ENCODE measurements at regions not wholly inside any gene's neighbourhood (a gene's known extent, or its start where the extent isn't known, plus 50 kb on each side); places are given as distances from the start of the nearest gene placed in this dataset.
"Not testable (repeated sequence)": the region's sequence is repeated elsewhere in the genome, so short reads cannot be mapped to it uniquely, and the experiment has no call there.

GRCh38 chr18:64807560-64807959, 658.7 kb upstream of the LINC00305 start:
- no peak for DNase-seq

- no peak for DNase-seq
Measured at GRCh38 chr18:64806691-64807090, 657.8 kb upstream of the LINC00305 start.

- no peak for DNase-seq
Measured at GRCh38 chr18:64806232-64806631, 657.3 kb upstream of the LINC00305 start.

GRCh38 chr18:64803471-64803870, 654.6 kb upstream of the LINC00305 start:
- DNase-seq: no peak

- no peak for DNase-seq
Measured at GRCh38 chr18:64800151-64800550, 651.3 kb upstream of the LINC00305 start.

GRCh38 chr18:64799376-64799775, 650.5 kb upstream of the LINC00305 start:
- no peak for DNase-seq

GRCh38 chr18:64791236-64791635, 642.3 kb upstream of the LINC00305 start:
- no peak for DNase-seq

- no peak for DNase-seq
Measured at GRCh38 chr18:64785686-64786085, 636.8 kb upstream of the LINC00305 start.

- DNase-seq: no peak
Measured at GRCh38 chr18:64777556-64777955, 628.7 kb upstream of the LINC00305 start.

- no peak for DNase-seq
Measured at GRCh38 chr18:64765908-64766307, 617.0 kb upstream of the LINC00305 start.

GRCh38 chr18:64752707-64753106, 603.8 kb upstream of the LINC00305 start:
- no peak for DNase-seq

- DNase-seq: no peak
Measured at GRCh38 chr18:64749884-64750283, 601.0 kb upstream of the LINC00305 start.

GRCh38 chr18:64747803-64748202, 598.9 kb upstream of the LINC00305 start:
- DNase-seq: no peak

- DNase-seq: no peak
Measured at GRCh38 chr18:64742898-64743297, 594.0 kb upstream of the LINC00305 start.

- no peak for DNase-seq
Measured at GRCh38 chr18:64734063-64734462, 585.2 kb upstream of the LINC00305 start.

- DNase-seq: not testable (repeated sequence)
Measured at GRCh38 chr18:64725657-64726056, 576.8 kb upstream of the LINC00305 start.

GRCh38 chr18:64720781-64721464, 572.0 kb upstream of the LINC00305 start:
- no peak for DNase-seq

- DNase-seq: no peak
Measured at GRCh38 chr18:64718808-64719207, 569.9 kb upstream of the LINC00305 start.

- DNase-seq: no peak
Measured at GRCh38 chr18:64717026-64717425, 568.1 kb upstream of the LINC00305 start.

GRCh38 chr18:64714086-64714485, 565.2 kb upstream of the LINC00305 start:
- no peak for DNase-seq

- DNase-seq: no peak
Measured at GRCh38 chr18:64713284-64713683, 564.4 kb upstream of the LINC00305 start.

- DNase-seq: no peak
Measured at GRCh38 chr18:64712035-64712434, 563.1 kb upstream of the LINC00305 start.

GRCh38 chr18:64710105-64710861, 561.4 kb upstream of the LINC00305 start:
- DNase-seq: no peak

- DNase-seq: no peak
Measured at GRCh38 chr18:64707052-64707451, 558.2 kb upstream of the LINC00305 start.

GRCh38 chr18:64699081-64699480, 550.2 kb upstream of the LINC00305 start:
- DNase-seq: no peak

All from activated CD4-positive, alpha-beta T cell treated with anti-CD3 and anti-CD28 coated beads, Interleukin-10, Interleukin-2, amounts not matched to agents 100 ng/mL and 50 ng/mL, durations not matched to agents 16 hours and 8 hours (primary cell).